GM18873 (cell line): ENCODE measurements at regions not wholly inside any gene's neighbourhood (a gene's known extent, or its start where the extent isn't known, plus 50 kb on each side); places are given as distances from the start of the nearest gene placed in this dataset.
"Not testable (repeated sequence)": the region's sequence is repeated elsewhere in the genome, so short reads cannot be mapped to it uniquely, and the experiment has no call there.

Experiments
- ATAC-seq: cut with Tn5 transposase; IDR thresholded peaks from one replicate; pipeline ENCODE4 v1.9.1; 2021; ENCODE audit warnings: mild to moderate bottlenecking, moderate library complexity, moderate number of reproducible peaks; ENCODE audit not compliant: unreplicated experiment, low FRiP score

DNA sequence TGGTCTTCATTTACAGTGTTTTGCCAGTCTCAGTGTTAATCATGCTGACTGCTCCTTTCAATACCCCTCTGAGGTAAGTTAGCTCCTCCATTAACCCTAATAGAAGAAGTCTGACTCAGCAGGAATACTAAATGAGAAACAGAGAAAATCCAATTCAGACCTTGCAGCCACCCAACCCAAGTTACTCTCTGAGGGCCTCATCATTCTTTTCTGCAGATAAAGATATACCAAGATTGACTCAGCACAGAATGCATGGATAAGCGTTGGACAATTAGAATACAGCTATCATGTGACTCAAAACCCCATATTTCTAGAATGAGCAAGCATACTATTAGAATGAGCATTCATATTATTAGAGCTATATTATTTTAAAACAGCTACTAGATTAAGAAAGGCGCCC is 389.1 kb upstream of the SGO1 start:
- ATAC-seq = no peak

DNA sequence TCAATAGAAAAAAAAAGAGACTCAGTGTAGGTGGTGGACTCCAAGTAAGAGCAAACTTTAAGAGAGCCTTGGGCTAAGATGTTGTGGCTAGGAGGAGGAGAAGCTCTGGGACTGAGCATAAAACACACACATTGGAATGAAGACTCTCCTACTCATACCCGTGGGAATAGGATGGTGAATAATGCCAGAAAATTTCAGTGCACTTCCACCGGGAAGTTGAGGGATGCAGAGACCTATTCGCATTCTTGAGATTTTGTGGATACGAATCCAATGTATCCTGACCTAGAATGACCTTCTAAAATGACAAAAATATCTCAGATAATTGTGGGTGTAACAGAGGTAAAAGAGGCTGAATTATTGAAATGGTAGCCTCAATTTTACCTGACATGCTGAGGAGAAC is 388.7 kb upstream of the SGO1 start:
- no peak for ATAC-seq

DNA sequence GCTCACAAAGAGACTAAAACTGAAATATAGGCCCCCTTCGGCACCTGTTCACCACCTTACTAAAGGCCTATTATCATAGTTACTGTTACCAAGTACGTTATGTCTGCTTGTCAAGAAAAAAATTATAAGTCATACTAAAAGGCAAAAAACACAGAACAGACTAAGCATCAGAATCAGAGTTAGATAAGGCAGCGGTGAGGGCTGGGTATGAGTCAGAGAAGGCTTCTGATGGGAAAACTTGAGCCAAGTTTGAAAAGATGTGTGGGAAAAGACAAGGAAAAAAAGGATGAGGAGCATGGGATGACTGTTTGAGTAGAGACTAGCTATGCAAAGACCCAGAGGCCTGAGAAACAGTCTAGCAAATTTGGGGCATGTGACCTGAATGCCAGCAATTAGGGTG is 387.2 kb upstream of the SGO1 start:
- ATAC-seq = no peak

DNA sequence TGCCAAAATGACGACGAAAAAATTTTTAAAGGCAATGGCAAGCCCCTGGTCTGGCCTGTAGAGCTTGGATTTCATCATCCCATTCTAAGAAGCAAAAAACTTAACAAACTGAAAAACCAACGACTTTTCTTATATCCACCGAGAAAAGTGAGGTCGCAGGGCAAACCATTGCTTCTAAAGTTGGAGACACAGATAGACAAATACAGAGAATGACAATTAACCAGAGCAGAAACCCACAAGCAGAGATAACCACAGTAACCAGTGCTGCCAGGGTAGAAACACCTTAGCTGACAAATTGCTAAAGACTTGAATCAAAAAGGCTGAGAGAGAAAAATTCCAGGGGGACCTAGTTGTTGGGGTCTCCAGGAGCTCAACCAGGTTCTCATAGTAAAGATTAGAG is 386.5 kb upstream of the SGO1 start:
- ATAC-seq = no peak

DNA sequence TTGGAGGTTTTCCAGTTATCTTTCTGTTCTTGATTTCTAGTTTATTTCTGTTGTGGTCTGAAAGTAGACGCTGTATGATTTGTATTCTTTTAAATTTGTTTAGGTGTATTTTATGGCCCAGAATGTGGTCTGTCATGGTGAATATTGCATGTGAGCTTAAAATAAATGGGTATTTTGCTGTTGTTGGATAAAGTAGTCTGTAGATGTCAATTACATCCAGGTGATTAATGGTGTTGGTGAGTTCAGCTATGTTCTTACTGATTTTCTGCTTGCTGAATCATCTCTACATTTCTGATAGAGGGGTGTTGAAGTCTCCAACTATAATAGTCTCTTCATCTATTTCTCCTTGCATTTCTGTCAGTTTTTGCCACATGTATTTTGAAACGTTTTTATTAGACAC is 383.3 kb upstream of the SGO1 start:
- ATAC-seq = no peak

DNA sequence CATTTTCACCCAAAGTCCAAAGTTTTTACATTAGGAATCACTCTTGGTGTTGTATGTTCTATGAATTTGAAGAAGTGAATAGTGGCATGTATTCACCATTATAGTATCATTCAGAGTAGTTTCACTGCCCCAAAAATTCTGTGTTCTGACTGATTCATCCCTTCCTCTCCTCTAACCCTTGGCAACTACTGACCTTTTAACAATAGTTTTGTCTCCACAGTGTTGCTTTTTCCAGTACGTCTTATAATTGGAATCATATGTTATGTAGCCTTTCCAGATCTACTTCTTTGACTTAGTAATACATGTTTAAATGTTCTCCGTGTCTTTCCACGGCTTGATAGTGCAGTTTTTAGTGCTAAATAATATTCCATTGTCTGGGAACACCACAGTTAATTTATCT is 379.0 kb upstream of the SGO1 start:
- no peak for ATAC-seq

DNA sequence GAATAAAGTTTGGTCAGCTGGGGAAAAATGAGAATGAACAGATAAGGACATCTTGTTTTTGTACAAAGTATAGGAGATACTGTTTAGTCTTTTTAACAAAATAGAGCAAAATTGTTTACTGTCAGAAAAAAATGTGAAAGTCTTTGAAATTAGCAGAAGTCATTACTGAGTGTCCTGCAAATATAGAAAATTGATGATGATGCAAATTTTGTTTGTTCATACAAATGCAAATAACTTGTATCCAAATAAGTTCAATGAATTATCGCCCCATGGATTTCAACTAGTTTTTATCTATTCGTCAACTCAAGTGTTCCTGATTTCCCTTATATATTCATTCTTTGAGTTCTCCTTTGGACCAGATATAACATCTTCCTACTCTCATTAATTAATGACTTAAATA is 378.0 kb upstream of the SGO1 start:
- no peak for ATAC-seq

DNA sequence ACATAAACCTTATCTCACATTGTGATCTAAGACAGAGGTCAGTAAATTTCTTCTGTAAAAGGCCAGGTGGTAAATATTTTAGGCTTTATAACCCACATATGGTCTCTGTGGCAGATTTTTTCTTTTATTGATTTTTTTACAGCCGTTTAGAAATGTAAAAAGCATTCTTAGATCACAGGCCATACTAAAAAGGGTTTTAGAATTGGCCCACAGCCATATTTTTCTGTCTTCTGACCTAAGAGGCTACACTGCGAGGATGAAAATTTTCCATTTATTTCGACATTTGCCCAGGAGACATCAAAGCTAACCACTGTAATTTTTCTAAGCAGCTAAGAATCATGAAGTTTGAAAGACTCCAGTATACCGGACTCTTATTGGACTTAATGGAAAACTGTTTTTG is 377.2 kb upstream of the SGO1 start:
- ATAC-seq = no peak

DNA sequence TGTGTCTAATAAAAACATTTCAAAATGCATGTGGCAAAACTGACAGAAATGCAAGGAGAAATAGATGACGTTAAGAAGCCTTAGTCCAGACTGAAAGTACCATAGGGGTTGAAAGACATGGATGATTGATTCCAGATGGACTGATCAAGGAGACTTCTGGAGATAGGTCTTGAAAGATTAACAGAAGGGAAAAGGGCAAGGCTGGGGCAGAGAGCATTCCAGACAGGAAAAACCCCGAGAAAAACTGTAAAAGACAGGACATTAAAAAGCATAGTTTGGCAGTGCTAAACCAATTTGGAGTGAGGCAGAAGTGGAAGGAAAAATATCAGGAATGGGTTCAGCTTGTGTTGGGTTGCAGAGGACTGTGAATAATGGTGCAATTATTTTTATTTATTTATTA is 375.2 kb upstream of the SGO1 start:
- no peak for ATAC-seq

DNA sequence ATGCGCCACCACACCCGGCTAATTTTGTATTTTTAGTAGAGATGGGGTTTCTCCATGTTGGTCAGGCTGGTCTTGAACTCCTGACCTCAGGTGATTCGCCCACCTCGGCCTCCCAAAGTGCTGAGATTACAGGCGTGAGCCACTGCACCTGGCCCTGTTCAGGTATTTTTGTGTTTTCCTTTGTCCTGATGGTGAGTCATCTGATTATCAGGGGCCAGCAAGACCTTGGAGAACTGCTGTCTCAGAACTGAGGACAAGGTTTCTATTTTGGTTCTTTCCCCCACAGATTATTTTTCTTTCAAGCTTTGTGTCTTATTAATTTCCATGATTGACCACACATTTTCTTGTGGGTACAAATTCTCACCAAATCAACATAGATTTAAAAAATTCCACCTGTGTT is 374.4 kb upstream of the SGO1 start:
- ATAC-seq = not testable (repeated sequence)

DNA sequence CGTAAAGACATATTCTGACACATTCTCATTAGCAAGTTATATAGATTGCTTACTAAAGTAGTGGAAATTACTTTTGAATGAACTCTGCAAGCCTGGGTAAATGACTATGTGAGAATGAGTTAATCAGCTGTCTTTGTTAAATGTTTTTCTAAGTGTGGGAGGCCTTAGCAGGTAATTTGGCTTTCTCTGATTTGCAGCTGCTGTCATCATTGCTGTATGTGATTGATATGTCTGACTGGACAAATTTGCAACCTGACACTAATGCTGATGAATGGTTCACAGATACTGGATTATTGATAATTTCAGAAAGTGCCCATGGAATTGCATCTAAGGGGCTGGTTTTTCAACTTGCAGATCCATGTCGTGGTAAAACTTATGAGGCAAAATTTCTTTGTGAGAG is 372.2 kb upstream of the SGO1 start:
- ATAC-seq = no peak

DNA sequence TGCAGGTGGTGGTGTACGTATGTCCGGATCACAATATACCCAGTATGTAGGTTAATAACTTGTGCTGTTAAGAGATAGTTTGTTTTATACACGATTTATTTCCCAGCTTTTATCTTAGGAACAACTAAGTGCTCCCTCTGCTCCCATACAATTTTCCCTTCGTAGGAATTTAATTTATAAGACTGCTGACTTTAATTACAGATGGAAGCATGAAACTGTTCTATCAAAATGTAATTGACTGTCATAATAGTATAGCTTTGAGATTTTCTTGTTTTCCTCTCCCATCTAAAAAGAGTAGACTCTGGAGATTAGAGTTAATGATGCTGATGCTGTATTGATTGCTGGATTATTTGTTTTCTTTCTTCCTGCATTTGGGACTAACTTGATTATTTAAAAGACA is 370.7 kb upstream of the SGO1 start:
- no peak for ATAC-seq

DNA sequence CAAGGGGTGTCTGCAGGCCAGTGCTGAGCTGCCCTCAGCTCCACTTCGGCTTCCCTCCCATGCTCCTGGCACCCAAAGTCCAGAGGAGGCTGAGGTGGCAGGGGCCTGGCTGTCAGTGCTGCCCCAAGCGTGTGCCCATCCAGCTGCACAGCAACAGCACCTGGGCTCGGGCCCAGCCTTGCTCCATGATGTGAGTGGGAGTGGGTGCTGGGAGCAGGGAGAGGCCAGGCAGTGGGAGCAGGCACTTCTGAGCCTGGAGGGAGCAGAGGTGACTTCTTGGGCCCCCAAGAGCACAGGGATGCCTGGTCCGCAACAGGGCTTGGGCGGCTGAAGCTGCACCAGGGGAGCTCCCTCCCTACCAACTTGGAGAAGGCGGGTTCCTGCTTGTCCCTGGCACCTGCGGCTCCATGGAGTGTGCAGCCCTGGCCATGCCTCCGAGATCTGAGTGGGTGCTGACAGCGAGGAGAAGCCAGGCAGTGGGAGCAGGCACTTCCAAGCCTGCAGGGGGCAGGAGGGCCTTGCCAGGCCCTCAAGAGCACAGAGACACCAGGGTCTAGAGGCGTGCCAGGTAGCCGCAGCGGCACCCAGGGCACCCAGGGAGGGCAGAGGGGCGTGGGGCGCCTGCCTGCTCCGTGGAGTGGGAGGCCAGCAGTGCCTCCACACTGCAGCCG is 366.7 kb upstream of the SGO1 start:
- no peak for ATAC-seq

DNA sequence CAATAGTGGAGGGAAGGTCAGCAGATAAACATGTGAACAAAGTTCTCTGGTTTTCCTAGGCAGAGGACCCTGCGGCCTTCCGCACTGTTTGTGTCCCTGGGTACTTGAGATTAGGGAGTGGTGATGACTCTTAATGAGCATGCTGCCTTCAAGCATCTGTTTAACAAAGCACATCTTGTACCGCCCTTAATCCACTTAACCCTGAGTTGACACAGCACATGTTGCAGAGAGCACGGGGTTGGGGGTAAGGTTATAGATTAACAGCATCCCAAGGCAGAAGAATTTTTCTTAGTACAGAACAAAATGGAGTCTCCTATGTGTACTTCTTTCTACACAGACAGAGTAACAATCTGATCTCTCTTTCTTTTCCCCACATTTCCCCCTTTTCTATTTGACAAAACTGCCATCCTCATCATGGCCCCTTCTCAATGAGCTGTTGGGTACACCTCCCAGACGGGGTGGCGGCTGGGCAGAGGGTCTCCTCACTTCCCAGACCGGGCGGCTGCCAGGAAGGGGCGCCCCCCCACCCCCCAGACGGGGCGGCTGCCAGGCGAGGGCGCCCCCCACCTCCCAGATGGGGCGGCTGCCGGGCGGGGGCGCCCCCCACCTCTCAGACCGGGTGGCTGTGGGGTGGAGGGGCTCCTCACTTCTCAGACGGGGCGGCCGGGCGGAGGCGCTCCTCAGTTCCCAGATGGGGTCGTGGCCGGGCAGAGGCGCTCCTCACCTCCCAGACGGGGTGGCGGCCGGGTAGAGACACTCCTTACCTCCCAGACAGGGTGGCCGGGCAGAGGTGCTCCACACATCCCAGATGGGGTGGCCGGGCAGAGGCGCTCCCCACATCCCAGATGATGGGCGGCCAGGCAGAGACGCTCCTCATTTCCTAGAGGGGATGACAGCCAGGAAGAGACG is 361.6 kb upstream of the SGO1 start:
- ATAC-seq = not testable (repeated sequence)

DNA sequence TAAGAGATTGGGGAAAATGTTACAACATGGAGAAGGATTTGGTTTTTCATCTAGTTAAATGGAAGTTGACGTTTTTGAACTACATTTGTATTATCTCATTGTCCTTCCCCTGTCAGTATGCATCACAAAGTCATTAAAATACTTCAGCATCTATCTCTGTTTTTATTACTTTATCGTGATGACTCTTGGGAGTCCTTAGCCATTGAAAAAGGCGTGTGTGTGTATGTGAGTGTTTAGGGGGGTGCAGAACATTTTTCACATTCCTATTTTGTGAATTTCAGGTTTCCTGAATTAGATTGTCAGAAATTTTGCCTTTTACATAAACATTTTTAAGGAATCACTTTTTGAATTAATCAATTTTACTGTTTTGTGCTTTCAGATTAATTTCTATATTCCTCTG is 360.6 kb upstream of the SGO1 start:
- no peak for ATAC-seq

DNA sequence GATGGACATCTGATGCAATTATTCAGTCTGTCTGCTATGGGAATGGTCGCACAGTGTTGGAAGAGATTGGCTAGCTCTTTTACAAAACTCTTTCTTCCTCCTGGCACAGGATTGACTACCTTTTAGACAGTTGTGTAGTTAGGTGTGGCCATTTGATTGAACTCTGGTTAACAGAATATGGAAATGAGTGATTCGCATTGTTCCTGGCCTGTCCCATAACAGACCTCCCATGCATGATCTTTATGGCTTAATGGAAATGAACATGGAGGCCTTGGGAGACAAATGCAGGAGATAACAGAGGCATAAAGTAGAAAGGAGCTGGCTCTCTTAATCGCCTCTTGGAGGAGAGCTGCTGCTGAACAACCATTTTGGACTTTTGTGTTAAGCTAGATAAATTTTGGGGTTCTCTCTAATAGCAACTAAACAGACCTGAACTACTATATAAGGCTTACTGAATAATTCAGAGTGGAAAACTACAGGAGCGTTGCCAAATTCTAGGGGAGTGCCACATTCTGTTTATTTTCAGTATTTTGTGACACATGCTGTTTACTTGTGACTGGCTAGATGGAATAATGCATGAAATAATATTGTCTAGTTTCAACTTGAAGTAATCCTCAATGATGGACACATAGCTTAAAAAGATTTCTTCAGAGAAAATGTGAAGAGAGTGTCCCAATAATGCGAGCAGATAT is 357.7 kb upstream of the SGO1 start:
- no peak for ATAC-seq

DNA sequence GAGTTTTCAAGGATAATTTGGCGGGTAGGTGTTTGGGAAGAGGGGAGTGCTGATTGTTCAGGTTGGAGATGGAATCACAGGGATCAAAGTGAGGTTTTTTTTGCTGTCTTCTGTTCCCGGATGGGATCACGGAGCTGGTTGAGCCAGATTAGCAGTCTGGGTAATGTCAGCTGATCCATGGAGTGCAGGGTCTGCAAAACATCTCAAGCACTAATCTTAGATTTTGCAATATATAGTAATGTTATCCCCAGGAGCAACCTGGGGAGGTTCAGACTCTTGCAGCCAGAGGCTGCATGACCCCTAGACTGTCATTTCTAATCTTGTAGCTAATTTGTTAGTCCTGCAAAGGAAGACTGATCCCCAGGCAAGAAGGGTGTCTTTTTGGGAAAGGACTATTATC is 354.1 kb upstream of the SGO1 start:
- no peak for ATAC-seq

DNA sequence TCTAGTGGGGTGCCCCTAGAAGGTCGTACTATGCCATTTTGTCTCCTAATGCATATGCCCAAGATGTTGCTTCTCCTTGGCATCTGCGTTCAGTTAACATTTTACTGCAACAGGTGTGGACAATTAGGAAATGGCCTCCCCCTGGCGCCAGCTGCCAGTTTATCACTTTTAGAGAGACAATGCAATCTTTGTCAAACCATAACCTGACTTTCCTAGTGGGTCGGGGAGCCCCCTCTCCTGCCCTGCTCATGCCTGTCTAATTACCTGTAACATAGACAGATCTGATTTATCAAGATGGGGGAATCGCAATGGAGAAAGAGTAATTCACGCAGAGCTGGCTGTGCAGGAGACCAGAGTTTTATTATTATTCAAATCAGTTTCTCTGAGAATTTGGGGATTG is 353.7 kb upstream of the SGO1 start:
- ATAC-seq = no peak

DNA sequence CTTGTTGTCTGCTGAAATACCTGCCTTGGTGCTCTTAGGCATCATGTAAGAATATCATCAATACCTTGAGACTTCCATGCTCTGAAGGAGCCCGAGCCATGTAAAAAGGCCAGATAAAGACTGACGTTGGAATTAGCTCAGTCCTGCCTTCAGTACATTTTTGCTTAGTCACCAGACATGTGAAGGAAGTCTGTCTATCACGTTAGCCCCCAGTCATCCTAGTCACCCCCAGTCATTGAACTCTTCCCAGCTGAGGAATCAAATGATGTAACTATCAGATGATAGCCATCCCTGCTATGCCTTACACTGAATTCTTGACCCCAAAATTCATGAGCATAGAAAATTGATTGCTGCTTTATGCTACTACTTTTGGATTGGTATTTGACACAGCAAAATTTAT is 351.2 kb upstream of the SGO1 start:
- ATAC-seq = no peak

DNA sequence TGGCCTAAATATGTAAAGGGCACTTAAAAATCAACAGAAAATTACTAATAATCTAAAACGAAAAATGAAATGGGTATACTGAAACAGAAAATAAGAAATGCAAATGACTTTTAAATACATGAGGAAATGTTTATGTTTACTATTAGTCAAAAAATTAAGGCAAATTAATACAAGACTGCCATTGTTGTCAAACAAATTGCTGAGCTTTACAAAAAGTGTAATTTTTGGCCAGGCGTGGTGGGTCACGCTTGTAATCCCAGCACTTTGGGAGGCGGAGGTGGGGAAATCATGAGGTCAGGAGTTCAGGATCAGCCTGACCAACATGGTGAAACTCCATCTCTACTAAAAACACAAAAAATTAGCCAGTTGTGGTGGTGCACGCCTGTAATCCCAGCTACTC is 343.9 kb upstream of the SGO1 start:
- no peak for ATAC-seq

DNA sequence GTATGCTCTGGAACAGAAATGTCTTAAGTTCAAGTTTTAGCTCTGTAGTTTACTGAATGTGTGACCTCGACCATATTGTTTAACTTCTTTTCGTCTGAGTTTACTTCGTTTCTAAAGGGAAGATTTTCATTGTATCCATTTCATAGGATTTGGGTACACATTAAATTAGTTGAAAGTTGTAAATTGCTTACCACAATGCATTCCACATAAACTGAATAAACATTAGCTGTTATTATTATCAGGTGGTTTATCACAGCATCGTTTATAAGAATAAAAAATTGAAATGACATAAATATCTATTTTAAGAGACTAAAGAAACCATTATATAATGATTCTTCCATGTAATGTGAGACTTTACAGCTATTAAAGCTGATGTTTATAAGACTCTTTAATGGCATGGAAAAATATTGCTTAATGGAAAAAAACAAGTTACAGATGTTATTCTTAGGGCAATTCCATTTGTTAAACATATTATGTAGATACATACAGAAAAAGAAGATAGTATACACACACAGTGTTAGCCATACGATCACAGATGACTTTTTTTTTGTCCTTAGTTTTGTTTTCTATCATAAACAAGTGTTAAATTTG is 342.3 kb upstream of the SGO1 start:
- ATAC-seq = no peak
